ENCODE measurements at regions not wholly inside any gene's neighbourhood (a gene's known extent, or its start where the extent isn't known, plus 50 kb on each side); places are given as distances from the start of the nearest gene placed in this dataset.

GRCh38 chr7:25486656-25487055 lies 258.4 kb upstream of the NPVF start:
- Mint-ChIP-seq H3K4me3 (no peak overlapping the region), H3K27ac (no peak overlapping the region), H3K9me3 (no peaks in the 10 kb centered on the region), H3K27me3 (peaks cover 0 to 10% of the 10 kb centered on the region in 2 donors), H3K36me3 (no peaks in the 10 kb centered on the region), H3K4me1 (no peaks in the 10 kb centered on the region)
- DNase-seq (no peak), ATAC-seq (replicated peaks) (no peak)

GRCh38 chr7:25493805-25494366 lies 265.6 kb upstream of the NPVF start:
- Mint-ChIP-seq H3K27me3 (peaks cover 0 to under 1% of the 10 kb centered on the region in 2 donors), H3K36me3 (no peaks in the 10 kb centered on the region), H3K4me3 (no peak overlapping the region), H3K9me3 (no peaks in the 10 kb centered on the region), H3K27ac (no peak overlapping the region), H3K4me1 (peaks cover 8 to 9% of the 10 kb centered on the region in 2 donors)
- DNase-seq (no peak), ATAC-seq (replicated peaks) (no peak)

GRCh38 chr7:25494896-25495295 lies 266.6 kb upstream of the NPVF start:
- no peak overlapping the region for H3K27ac Mint-ChIP-seq
- H3K27me3 Mint-ChIP-seq = no peaks in the 10 kb centered on the region
- no peaks in the 10 kb centered on the region for H3K36me3 Mint-ChIP-seq
- no peak overlapping the region for H3K4me3 Mint-ChIP-seq
- DNase-seq (no peak), ATAC-seq (replicated peaks) (no peak)
- peaks cover 8 to 9% of the 10 kb centered on the region in 2 donors for H3K4me1 Mint-ChIP-seq
- H3K9me3 Mint-ChIP-seq = no peaks in the 10 kb centered on the region

- Mint-ChIP-seq H3K4me3 (no peak overlapping the region), H3K9me3 (no peaks in the 10 kb centered on the region), H3K27me3 (no peaks in the 10 kb centered on the region), H3K27ac (no peak overlapping the region), H3K4me1 (peaks cover 8 to 9% of the 10 kb centered on the region in 2 donors), H3K36me3 (no peaks in the 10 kb centered on the region)
- DNase-seq (no peak), ATAC-seq (replicated peaks) (no peak)
These were observed 267.3 kb upstream of the NPVF start for GRCh38 chr7:25495342-25496250.

GRCh38 chr7:25496476-25497368 lies 268.4 kb upstream of the NPVF start:
- peaks cover 3% of the 10 kb centered on the region in 2 donors for H3K27me3 Mint-ChIP-seq
- peak; percentile 95 to 98 for ATAC-seq (replicated peaks)
- DNase-seq = peak; percentile 52
- H3K36me3 Mint-ChIP-seq = no peaks in the 10 kb centered on the region
- no peaks in the 10 kb centered on the region for H3K9me3 Mint-ChIP-seq
- peak overlapping the region; percentile 68 for H3K27ac Mint-ChIP-seq
- peak overlapping the region; percentile 74 to 78 for H3K4me3 Mint-ChIP-seq
- H3K4me1 Mint-ChIP-seq = peaks cover 8 to 9% of the 10 kb centered on the region in 2 donors

GRCh38 chr7:25500393-25500921 lies 272.2 kb upstream of the NPVF start:
- Mint-ChIP-seq H3K4me1 (peaks cover 8 to 9% of the 10 kb centered on the region in 2 donors), H3K4me3 (no peak overlapping the region), H3K27ac (no peak overlapping the region), H3K9me3 (no peaks in the 10 kb centered on the region), H3K27me3 (peaks cover 5 to 6% of the 10 kb centered on the region in 2 donors), H3K36me3 (no peaks in the 10 kb centered on the region)
- ATAC-seq (replicated peaks) (no peak), DNase-seq (no peak)

GRCh38 chr7:25503306-25503705 lies 275.0 kb upstream of the NPVF start:
- no peaks in the 10 kb centered on the region for H3K9me3 Mint-ChIP-seq
- H3K4me3 Mint-ChIP-seq = no peak overlapping the region
- H3K36me3 Mint-ChIP-seq = no peaks in the 10 kb centered on the region
- H3K27me3 Mint-ChIP-seq = peaks cover 5 to 6% of the 10 kb centered on the region in 2 donors
- no peak for ATAC-seq (replicated peaks)
- no peak overlapping the region for H3K27ac Mint-ChIP-seq
- no peak for DNase-seq
- H3K4me1 Mint-ChIP-seq = no peaks in the 10 kb centered on the region

GRCh38 chr7:25512061-25512687 lies 283.9 kb upstream of the NPVF start:
- no peak for ATAC-seq (replicated peaks)
- no peak overlapping the region for H3K4me3 Mint-ChIP-seq
- H3K27ac Mint-ChIP-seq = no peak overlapping the region
- no peak for DNase-seq
- no peaks in the 10 kb centered on the region for H3K36me3 Mint-ChIP-seq
- H3K4me1 Mint-ChIP-seq = no peaks in the 10 kb centered on the region
- H3K9me3 Mint-ChIP-seq = peaks cover 5 to 7% of the 10 kb centered on the region in 2 donors
- H3K27me3 Mint-ChIP-seq = peaks cover 0 to 5% of the 10 kb centered on the region in 2 donors

GRCh38 chr7:25515633-25516275 lies 287.5 kb upstream of the NPVF start:
- ATAC-seq (replicated peaks) (no peak), DNase-seq (no peak)
- Mint-ChIP-seq H3K27ac (no peak overlapping the region), H3K9me3 (peaks cover 0 to 2% of the 10 kb centered on the region in 2 donors), H3K4me3 (no peak overlapping the region), H3K27me3 (peaks cover 0 to 5% of the 10 kb centered on the region in 2 donors), H3K4me1 (peaks cover 12 to 14% of the 10 kb centered on the region in 2 donors), H3K36me3 (peaks cover 0 to 3% of the 10 kb centered on the region in 2 donors)

- Mint-ChIP-seq H3K27ac (no peak overlapping the region), H3K4me3 (no peak overlapping the region), H3K9me3 (peaks cover 0 to 2% of the 10 kb centered on the region in 2 donors), H3K27me3 (peaks cover 0 to 5% of the 10 kb centered on the region in 2 donors), H3K36me3 (peaks cover 0 to 3% of the 10 kb centered on the region in 2 donors), H3K4me1 (peaks cover 15 to 24% of the 10 kb centered on the region in 2 donors)
- ATAC-seq (replicated peaks) (no peak), DNase-seq (no peak)
These were observed 289.6 kb upstream of the NPVF start for GRCh38 chr7:25517906-25518305.

GRCh38 chr7:25520017-25520416 lies 291.7 kb upstream of the NPVF start:
- Mint-ChIP-seq H3K9me3 (peaks cover 0 to 2% of the 10 kb centered on the region in 2 donors), H3K4me1 (peaks cover 15 to 24% of the 10 kb centered on the region in 2 donors), H3K4me3 (no peak overlapping the region), H3K27ac (no peak overlapping the region), H3K27me3 (peaks cover 0 to 5% of the 10 kb centered on the region in 2 donors), H3K36me3 (peaks cover 0 to 3% of the 10 kb centered on the region in 2 donors)
- peak; percentile 59 to 63 for ATAC-seq (replicated peaks)
- DNase-seq = no peak

- H3K36me3 Mint-ChIP-seq = peaks cover 0 to 3% of the 10 kb centered on the region in 2 donors
- peaks cover 15 to 24% of the 10 kb centered on the region in 2 donors for H3K4me1 Mint-ChIP-seq
- peaks cover 0 to 2% of the 10 kb centered on the region in 2 donors for H3K9me3 Mint-ChIP-seq
- no peak overlapping the region for H3K27ac Mint-ChIP-seq
- DNase-seq = no peak
- H3K4me3 Mint-ChIP-seq = no peak overlapping the region
- ATAC-seq (replicated peaks) = no peak
- H3K27me3 Mint-ChIP-seq = peaks cover 3 to 4% of the 10 kb centered on the region in 2 donors
These were observed 292.2 kb upstream of the NPVF start for GRCh38 chr7:25520516-25520915.

- Mint-ChIP-seq H3K27me3 (peaks cover 7% of the 10 kb centered on the region in 2 donors), H3K9me3 (peaks cover 0 to 2% of the 10 kb centered on the region in 2 donors), H3K4me1 (peaks cover 15 to 24% of the 10 kb centered on the region in 2 donors), H3K36me3 (peaks cover 0 to 3% of the 10 kb centered on the region in 2 donors), H3K4me3 (no peak overlapping the region), H3K27ac (no peak overlapping the region)
- ATAC-seq (replicated peaks) = no peak
- no peak for DNase-seq
These were observed 292.9 kb upstream of the NPVF start for GRCh38 chr7:25521236-25521635.

Data from stimulated activated naive B cell treated with anti-CD40 and anti-IgM and Interleukin-4, amounts not matched to agents 10 μg/mL and 1 μg/mL and 100 μg/mL, for 72 hours (primary cell).